Panc1 (cell line): ENCODE measurements at regions not wholly inside any gene's neighbourhood (a gene's known extent, or its start where the extent isn't known, plus 50 kb on each side); places are given as distances from the start of the nearest gene placed in this dataset.

Source experiments
- ATAC-seq: fragments of 200-7000 bp; cut with Tn5 transposase; 2 replicates; pipeline ENCODE4 v1.9.1; 2020; ENCODE audit warnings: mild to moderate bottlenecking, moderate library complexity
- BruUV-seq: library from RNA; stranded (reverse); fragments of 400-500 nt; replicated peaks from 2 replicates; lab custom pipeline; 2021; lab: Mats Ljungman, UMichigan
- CTCF ChIA-PET: fragments of 300-600 bp; sonication (Branson Sonifier 250); formaldehyde crosslinking; loops from one replicate; lab custom pipeline; 2022; ENCODE audit warnings: antibody characterized with exemption; lab: Charles Lee
- POLR2A ChIA-PET: fragments of 300-600 bp; sonication (Branson Sonifier 250); formaldehyde crosslinking; loops from one replicate; lab custom pipeline; 2022; ENCODE audit warnings: antibody characterized with exemption; lab: Charles Lee
- DNase-seq: peaks from one replicate; pipeline ENCODE4 v3.0.0-alpha.2; 2010; ENCODE audit warnings: low read depth, low spot score
- H3K27ac ChIP-seq: 2 replicates; pipeline ENCODE4 v1.5.1; 2011; ENCODE audit warnings: mild to moderate bottlenecking, low read length, inconsistent platforms
- H3K27me3 ChIP-seq: fragments of 200-500 bp; sonication (Bioruptor generic); 2 replicates; pipeline ENCODE4 v1.6.0; 2014; ENCODE audit warnings: low read length, inconsistent platforms; ENCODE audit not compliant: control insufficient read depth, insufficient read depth
- H3K36me3 ChIP-seq: fragments of 200-500 bp; sonication (Bioruptor generic); 2 replicates; pipeline ENCODE4 v1.5.1; 2014; ENCODE audit warnings: inconsistent platforms, mild to moderate bottlenecking, low read length, moderate library complexity; ENCODE audit not compliant: control insufficient read depth, insufficient read depth
- H3K4me1 ChIP-seq: 2 replicates; pipeline ENCODE4 v1.5.1; 2011; ENCODE audit warnings: inconsistent platforms, mild to moderate bottlenecking, low read length, moderate library complexity; ENCODE audit not compliant: control insufficient read depth, insufficient read depth
- H3K4me3 ChIP-seq, 2 experiments: 2 replicates each; pipeline ENCODE4 v1.5.1; 2011 to 2012; ENCODE audit warnings: low read depth in 2 of 2, low read length in 2 of 2, mild to moderate bottlenecking in 2 of 2, inconsistent platforms in 1 of 2, moderate library complexity in 1 of 2
- H3K9me3 ChIP-seq: fragments of 200-500 bp; sonication (Bioruptor generic); 2 replicates; pipeline ENCODE4 v1.5.1; 2014; ENCODE audit warnings: low read depth, mild to moderate bottlenecking, inconsistent platforms, low read length, moderate library complexity; ENCODE audit not compliant: control insufficient read depth, insufficient read depth
- CTCF ChIP-seq: fragments of 450-650 bp; IDR thresholded peaks from 2 replicates; pipeline ENCODE4 v1.5.1; 2017; ENCODE audit warnings: mild to moderate bottlenecking
- POLR2AphosphoS5 ChIP-seq: IDR thresholded peaks from 2 replicates; pipeline ENCODE4 v1.6.1; 2012; ENCODE audit warnings: mild to moderate bottlenecking, low read depth, low read length, moderate library complexity
- REST ChIP-seq, 2 experiments: IDR thresholded peaks; 2 replicates each; pipeline ENCODE4 v1.6.1; 2011 to 2012; ENCODE audit warnings: low read depth in 2 of 2, control low read depth in 1 of 2, low read length in 1 of 2, mild to moderate bottlenecking in 1 of 2, moderate library complexity in 1 of 2; ENCODE audit not compliant: insufficient read depth in 1 of 2
- SIN3A ChIP-seq: IDR thresholded peaks from 2 replicates; pipeline ENCODE4 v1.6.1; 2012; ENCODE audit warnings: low read depth, mild to moderate bottlenecking, low read length, moderate library complexity, borderline replicate concordance; ENCODE audit not compliant: insufficient read depth
- TCF7L2 ChIP-seq: IDR thresholded peaks from 2 replicates; pipeline ENCODE4 v1.6.1; 2011; ENCODE audit warnings: mild to moderate bottlenecking, low read depth, low read length, inconsistent platforms
- in situ Hi-C: cut with HindIII; loops from 2 replicates; pipeline ENCODE4 v1.10.0; 2016; ENCODE audit warnings: low sequenced_read_pairs, low pct_unique_long_range_greater_than_20kb
- intact Hi-C: fragments of 100-400 bp; cut with micrococcal nuclease; formaldehyde crosslinking; loops from one replicate; pipeline ENCODE4 v1.10.0; 2022; ENCODE audit not compliant: unreplicated experiment

GRCh38 chr12:105848286-105848685 is 290.5 kb downstream of the NUAK1 start:
- H3K36me3 ChIP-seq, result no peaks in the 10 kb centered on the region
- H3K4me3 ChIP-seq, result no peak overlapping the region
- H3K27me3 ChIP-seq, result no peaks in the 10 kb centered on the region
- no TSS peak for BruUV-seq
- in situ Hi-C loops, result no loop called here
- H3K9me3 ChIP-seq, result no peaks in the 10 kb centered on the region
- TF ChIP-seq CTCF (no peak), POLR2AphosphoS5 (no peak), TCF7L2 (no peak), SIN3A (no peak)
- intact Hi-C loops, result no loop called here
- H3K27ac ChIP-seq, result no peak overlapping the region
- H3K4me1 ChIP-seq, result no peaks in the 10 kb centered on the region
- ChIA-PET POLR2A (no interaction called here), CTCF (no interaction called here)
- DNase-seq, result no peak
- no peak for ATAC-seq

GRCh38 chr12:105850103-105850968 is 288.4 kb downstream of the NUAK1 start:
- H3K4me3 ChIP-seq, result no peak overlapping the region
- no peak for ATAC-seq
- DNase-seq, result no peak
- no peaks in the 10 kb centered on the region for H3K4me1 ChIP-seq
- ChIA-PET POLR2A (no interaction called here), CTCF (no interaction called here)
- TF ChIP-seq TCF7L2 (no peak), CTCF (no peak), POLR2AphosphoS5 (no peak), REST (IDR thresholded peaks at IDR 0.05; ENCODE audit: insufficient read depth in 1 of 2, low read depth in 2 of 2, low read length in 1 of 2) (no peak), SIN3A (no peak)
- no peaks in the 10 kb centered on the region for H3K9me3 ChIP-seq
- no peak overlapping the region for H3K27ac ChIP-seq
- intact Hi-C loops, result no loop called here
- H3K27me3 ChIP-seq, result no peaks in the 10 kb centered on the region
- BruUV-seq, result no TSS peak
- in situ Hi-C loops, result no loop called here
- H3K36me3 ChIP-seq, result no peaks in the 10 kb centered on the region
